Body of pancreas (tissue), 4 donors: ENCODE measurements at regions not wholly inside any gene's neighbourhood (a gene's known extent, or its start where the extent isn't known, plus 50 kb on each side); places are given as distances from the start of the nearest gene placed in this dataset.

Source experiments
- ATAC-seq: fragments of 150-250 bp; one replicate; pipeline ENCODE4 v1.9.1; 2016
- DNase-seq, 4 donors: peaks; one replicate each; pipeline ENCODE4 v3.0.0-alpha.2; 2019
- H3K27ac ChIP-seq, 4 donors: fragments of 200-600 bp; sonication (generic); 1 replicate in 3 of 4; 2 replicates in 1 of 4; pipeline versions ENCODE4 v1.5.1 to v1.6.1; 2016 to 2019; ENCODE audit warnings: mild to moderate bottlenecking in 1 of 4, mixed read lengths in 1 of 4, moderate library complexity in 1 of 4
- H3K27me3 ChIP-seq, 2 donors: fragments of 200-600 bp; sonication (generic); one replicate each; pipeline ENCODE4 v1.6.0; 2016; ENCODE audit warnings: mild to moderate bottlenecking in 1 of 2
- H3K36me3 ChIP-seq, 2 donors: fragments of 200-600 bp; sonication (generic); replicated peaks in 1 of 2; 2 replicates each; pipeline ENCODE4 v1.5.1; 2016; ENCODE audit warnings: low read depth in 2 of 2; ENCODE audit not compliant: insufficient read depth in 1 of 2
- H3K4me1 ChIP-seq: fragments of 200-600 bp; sonication (generic); one replicate; pipeline ENCODE4 v1.6.0; 2016
- H3K4me3 ChIP-seq, 2 donors: fragments of 200-600 bp; sonication (generic); 1 replicate in 1 of 2; 2 replicates in 1 of 2; pipeline ENCODE4 v1.5.1; 2016 to 2019
- H3K9me3 ChIP-seq, 3 donors: fragments of 200-600 bp; sonication (generic); 1 replicate in 2 of 3; 2 replicates in 1 of 3; pipeline ENCODE4 v1.5.1; 2016
- CTCF ChIP-seq, 7 experiments: fragments of 450-650 bp in 4 of 7; fragments of 200-600 bp in 3 of 7; sonication (generic) in 3 of 7; IDR thresholded peaks; one replicate each; pipeline ENCODE4 v1.5.1; 2016 to 2019; ENCODE audit warnings: antibody characterized with exemption in 7 of 7
- POLR2A ChIP-seq, 3 donors: fragments of 450-650 bp; IDR thresholded peaks; one replicate each; pipeline ENCODE4 v1.6.1; 2016; ENCODE audit warnings: antibody characterized with exemption in 3 of 3, mild to moderate bottlenecking in 2 of 3
- WGBS, 2 donors: methylation state at CpG; one replicate each; pipeline ENCODE4 v1.1.5; 2017; 5-methylcytosine and 5-hydroxymethylcytosine counted together
- intact Hi-C: fragments of 100-400 bp; cut with DNase I; formaldehyde crosslinking; loops from one replicate; pipeline ENCODE4 v1.15.1; 2023

- H3K27ac ChIP-seq = no peak overlapping the region
- no peak for DNase-seq
- intact Hi-C loops = no loop called here
These were observed 288.7 kb upstream of the INTU start for GRCh38 chr4:127344071-127344470.

GRCh38 chr4:127347936-127348335 lies 284.8 kb upstream of the INTU start:
- no peaks in the 10 kb centered on the region for H3K36me3 ChIP-seq
- H3K27ac ChIP-seq = no peak overlapping the region
- intact Hi-C loops = no loop called here
- ATAC-seq = no peak
- TF ChIP-seq CTCF (IDR thresholded peaks at IDR 0.05) (no peak), POLR2A (IDR thresholded peaks at IDR 0.05) (no peak)
- WGBS, 2 donors = 31 to 41% methylated on average over 2 of the region's 2 CpGs
- H3K4me1 ChIP-seq = no peaks in the 10 kb centered on the region
- no peak for DNase-seq
- H3K9me3 ChIP-seq = no peaks in the 10 kb centered on the region
- H3K4me3 ChIP-seq = no peak overlapping the region
- no peaks in the 10 kb centered on the region for H3K27me3 ChIP-seq

More at GRCh38 chr4:127344071-127344470, 288.7 kb upstream of the INTU start:
- no peak for ATAC-seq
- no peak overlapping the region for H3K4me3 ChIP-seq
- no peaks in the 10 kb centered on the region for H3K36me3 ChIP-seq
- H3K4me1 ChIP-seq = no peaks in the 10 kb centered on the region
- H3K27me3 ChIP-seq = no peaks in the 10 kb centered on the region
- 68 to 85% methylated on average over 3 of the region's 3 CpGs for WGBS, 2 donors
- TF ChIP-seq CTCF (IDR thresholded peaks at IDR 0.05) = no peak
- no peak for TF ChIP-seq POLR2A (IDR thresholded peaks at IDR 0.05)
- H3K9me3 ChIP-seq = no peaks in the 10 kb centered on the region

GRCh38 chr4:127352220-127353113 lies 280.3 kb upstream of the INTU start:
- no peak for TF ChIP-seq CTCF (IDR thresholded peaks at IDR 0.05)
- Histone ChIP-seq H3K4me3 (no peak overlapping the region), H3K27me3 (no peaks in the 10 kb centered on the region), H3K36me3 (no peaks in the 10 kb centered on the region), H3K4me1 (no peaks in the 10 kb centered on the region), H3K27ac (no peak overlapping the region), H3K9me3 (no peaks in the 10 kb centered on the region)
- ATAC-seq = no peak
- 64 to 65% methylated on average over 7 of the region's 7 CpGs for WGBS, 2 donors
- intact Hi-C loops = no loop called here
- DNase-seq = peak in 1 of 4 donors; percentile 2

GRCh38 chr4:127355743-127356142 lies 277.0 kb upstream of the INTU start:
- intact Hi-C loops = no loop called here
- Histone ChIP-seq H3K27me3 (no peaks in the 10 kb centered on the region), H3K27ac (no peak overlapping the region), H3K9me3 (no peaks in the 10 kb centered on the region), H3K36me3 (no peaks in the 10 kb centered on the region), H3K4me3 (no peak overlapping the region), H3K4me1 (no peaks in the 10 kb centered on the region)
- WGBS, 2 donors = 32 to 35% methylated on average over 2 of the region's 2 CpGs
- TF ChIP-seq CTCF (IDR thresholded peaks at IDR 0.05) = no peak
- TF ChIP-seq POLR2A (IDR thresholded peaks at IDR 0.05) = no peak
- no peak for ATAC-seq
- no peak for DNase-seq

GRCh38 chr4:127357765-127358164 lies 275.0 kb upstream of the INTU start:
- Histone ChIP-seq H3K36me3 (no peaks in the 10 kb centered on the region), H3K27ac (no peak overlapping the region), H3K9me3 (no peaks in the 10 kb centered on the region), H3K4me3 (no peak overlapping the region), H3K4me1 (no peaks in the 10 kb centered on the region), H3K27me3 (no peaks in the 10 kb centered on the region)
- ATAC-seq (no peak), DNase-seq (no peak)
- no peak for TF ChIP-seq CTCF (IDR thresholded peaks at IDR 0.05)
- no peak for TF ChIP-seq POLR2A (IDR thresholded peaks at IDR 0.05)
- intact Hi-C loops = no loop called here
